Loucy (cell line): ENCODE measurements at regions not wholly inside any gene's neighbourhood (a gene's known extent, or its start where the extent isn't known, plus 50 kb on each side); places are given as distances from the start of the nearest gene placed in this dataset.

ENCODE experiments used
- H2AFZ ChIP-seq: fragments of 200-600 bp; sonication (generic); 2 replicates; pipeline ENCODE4 v1.6.0; 2016; ENCODE audit warnings: antibody characterized with exemption, mild to moderate bottlenecking, low read length, moderate library complexity
- H3F3A ChIP-seq: fragments of 200-600 bp; 2 replicates; pipeline ENCODE4 v1.6.0; 2016; ENCODE audit warnings: antibody characterized with exemption, low read depth, mild to moderate bottlenecking
- H3K27me3 ChIP-seq: fragments of 200-600 bp; sonication (generic); 2 replicates; pipeline ENCODE4 v1.6.1; 2014; ENCODE audit warnings: low read length, mild to moderate bottlenecking; ENCODE audit not compliant: insufficient read depth, poor library complexity, severe bottlenecking
- H3K36me3 ChIP-seq: fragments of 200-600 bp; sonication (generic); 2 replicates; pipeline ENCODE4 v1.6.1; 2016; ENCODE audit warnings: low read length; ENCODE audit not compliant: insufficient read depth
- H3K4me1 ChIP-seq: fragments of 200-600 bp; sonication (generic); 2 replicates; pipeline ENCODE4 v1.5.1; 2014; ENCODE audit warnings: low read length, mild to moderate bottlenecking; ENCODE audit not compliant: insufficient read depth, poor library complexity, severe bottlenecking
- H3K4me2 ChIP-seq: fragments of 200-600 bp; sonication (generic); 2 replicates; pipeline ENCODE4 v1.6.0; 2014; ENCODE audit warnings: antibody characterized with exemption, low read length, low read depth, mild to moderate bottlenecking; ENCODE audit not compliant: poor library complexity, severe bottlenecking
- H3K4me3 ChIP-seq: fragments of 200-600 bp; sonication (generic); 2 replicates; pipeline ENCODE4 v1.5.1; 2014; ENCODE audit warnings: low read length, mild to moderate bottlenecking, mixed read lengths; ENCODE audit not compliant: poor library complexity, severe bottlenecking
- H3K79me2 ChIP-seq: fragments of 200-600 bp; sonication (generic); 2 replicates; pipeline ENCODE4 v1.6.1; 2014; ENCODE audit warnings: low read length; ENCODE audit not compliant: insufficient read depth
- H3K9ac ChIP-seq: fragments of 200-600 bp; sonication (generic); 2 replicates; pipeline ENCODE4 v1.6.0; 2014; ENCODE audit warnings: mild to moderate bottlenecking, low read depth, low read length, moderate library complexity; ENCODE audit not compliant: poor library complexity, severe bottlenecking
- H3K9me2 ChIP-seq: fragments of 200-600 bp; sonication (generic); replicated peaks from 2 replicates; pipeline ENCODE4 v1.6.1; 2016; ENCODE audit warnings: low read depth, low read length, mixed read lengths
- H3K9me3 ChIP-seq: fragments of 200-600 bp; sonication (generic); 2 replicates; pipeline ENCODE4 v1.6.1; 2014; ENCODE audit warnings: mild to moderate bottlenecking, antibody characterized with exemption, low read length, low read depth; ENCODE audit not compliant: insufficient read depth
- H4K20me1 ChIP-seq: fragments of 200-600 bp; sonication (generic); 2 replicates; pipeline ENCODE4 v1.6.0; 2014; ENCODE audit warnings: antibody characterized with exemption, low read length, mild to moderate bottlenecking; ENCODE audit not compliant: insufficient read depth, poor library complexity, severe bottlenecking
- CTCF ChIP-seq: fragments of 200-600 bp; sonication (generic); conservative IDR thresholded peaks from 2 replicates; pipeline ENCODE4 v1.5.1; 2014; ENCODE audit warnings: mild to moderate bottlenecking, antibody characterized with exemption, low read length
- EZH2phosphoT487 ChIP-seq: fragments of 200-600 bp; IDR thresholded peaks from 2 replicates; pipeline ENCODE4 v1.6.1; 2018; ENCODE audit warnings: antibody characterized with exemption, mild to moderate bottlenecking, moderate library complexity, borderline replicate concordance

GRCh38 chr10:131646551-131647525 is 254.0 kb upstream of the PPP2R2D start:
- no peaks in the 10 kb centered on the region for H3F3A ChIP-seq
- H3K9me2 ChIP-seq, result no peaks in the 10 kb centered on the region
- no peaks in the 10 kb centered on the region for H3K27me3 ChIP-seq
- no peak overlapping the region for H3K4me2 ChIP-seq
- no peak overlapping the region for H3K9ac ChIP-seq
- H3K79me2 ChIP-seq, result no peaks in the 10 kb centered on the region
- no peaks in the 10 kb centered on the region; the same call in 1 of the 2 replicates for H3K9me3 ChIP-seq
- TF ChIP-seq EZH2phosphoT487, result no peak
- TF ChIP-seq CTCF, result no peak
- H3K4me3 ChIP-seq, result no peak overlapping the region
- no peaks in the 10 kb centered on the region for H4K20me1 ChIP-seq
- no peaks in the 10 kb centered on the region for H3K36me3 ChIP-seq
- H3K4me1 ChIP-seq, result no peaks in the 10 kb centered on the region
- no peak overlapping the region for H2AFZ ChIP-seq

GRCh38 chr10:131647789-131648188 is 253.0 kb upstream of the PPP2R2D start:
- H3K79me2 ChIP-seq, result no peaks in the 10 kb centered on the region
- no peaks in the 10 kb centered on the region; the same call in 1 of the 2 replicates for H3K9me3 ChIP-seq
- H3K9ac ChIP-seq, result no peak overlapping the region
- H3K4me3 ChIP-seq, result no peak overlapping the region
- no peak overlapping the region for H3K4me2 ChIP-seq
- no peaks in the 10 kb centered on the region for H3F3A ChIP-seq
- H3K9me2 ChIP-seq, result no peaks in the 10 kb centered on the region
- TF ChIP-seq EZH2phosphoT487 (no peak), CTCF (no peak)
- no peak overlapping the region for H2AFZ ChIP-seq
- no peaks in the 10 kb centered on the region for H3K4me1 ChIP-seq
- H3K36me3 ChIP-seq, result no peaks in the 10 kb centered on the region
- H4K20me1 ChIP-seq, result no peaks in the 10 kb centered on the region
- no peaks in the 10 kb centered on the region for H3K27me3 ChIP-seq

GRCh38 chr10:131648386-131649020 is 252.3 kb upstream of the PPP2R2D start:
- H3K9me3 ChIP-seq, result no peaks in the 10 kb centered on the region; the same call in 1 of the 2 replicates
- no peak overlapping the region for H2AFZ ChIP-seq
- H3K27me3 ChIP-seq, result no peaks in the 10 kb centered on the region
- TF ChIP-seq EZH2phosphoT487 (no peak), CTCF (no peak)
- no peaks in the 10 kb centered on the region for H3K36me3 ChIP-seq
- no peak overlapping the region for H3K4me3 ChIP-seq
- no peaks in the 10 kb centered on the region for H3F3A ChIP-seq
- H3K9me2 ChIP-seq, result no peaks in the 10 kb centered on the region
- no peaks in the 10 kb centered on the region for H3K4me1 ChIP-seq
- H3K4me2 ChIP-seq, result no peak overlapping the region
- H4K20me1 ChIP-seq, result no peaks in the 10 kb centered on the region
- no peaks in the 10 kb centered on the region for H3K79me2 ChIP-seq
- H3K9ac ChIP-seq, result no peak overlapping the region
